OCI-M2 (cell line): ENCODE measurements at regions not wholly inside any gene's neighbourhood (a gene's known extent, or its start where the extent isn't known, plus 50 kb on each side); places are given as distances from the start of the nearest gene placed in this dataset.
"Not testable (repeated sequence)": the region's sequence is repeated elsewhere in the genome, so short reads cannot be mapped to it uniquely, and the experiment has no call there.

Experiments
- DNase-seq: peaks from one replicate; lab custom pipeline; 2025; ENCODE audit not compliant: unreplicated experiment; lab: John Stamatoyannopoulos, UW

DNA sequence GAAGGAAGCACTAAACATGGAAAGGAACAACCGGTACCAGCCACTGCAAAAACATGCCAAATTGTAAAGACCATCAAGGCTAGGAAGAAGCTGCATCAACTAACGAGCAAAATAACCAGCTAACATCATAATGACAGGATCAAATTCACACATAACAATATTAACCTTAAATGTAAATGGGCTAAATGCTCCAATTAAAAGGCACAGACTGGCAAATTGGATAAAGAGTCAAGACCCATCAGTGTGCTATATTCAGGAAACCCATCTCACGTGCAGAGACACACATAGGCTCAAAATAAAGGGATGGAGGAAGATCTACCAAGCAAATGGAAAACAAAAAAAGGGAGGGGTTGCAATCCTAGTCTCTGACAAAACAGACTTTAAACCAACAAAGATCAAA, 126.3 kb upstream of the CAV2 start:
- not testable (repeated sequence) for DNase-seq

DNA sequence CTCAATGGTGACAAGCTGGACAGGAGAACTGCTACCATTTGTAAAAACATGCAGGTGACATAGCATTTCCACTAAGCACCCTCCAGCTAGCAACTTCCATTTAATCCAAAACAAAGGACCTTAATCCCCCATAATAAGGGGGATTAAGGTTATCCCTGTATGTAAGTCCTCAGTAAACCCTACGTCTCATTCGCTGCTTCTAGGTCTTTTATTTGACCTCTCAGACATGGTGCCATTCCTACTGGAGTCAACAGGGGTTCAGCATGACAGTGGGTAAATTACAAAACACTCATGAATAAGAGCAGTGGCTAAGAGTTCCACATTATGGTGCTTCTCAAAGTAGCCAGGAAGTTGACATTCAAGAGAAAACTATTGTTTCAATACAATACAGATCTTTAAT, 121.8 kb upstream of the CAV2 start:
- DNase-seq, result no peak

DNA sequence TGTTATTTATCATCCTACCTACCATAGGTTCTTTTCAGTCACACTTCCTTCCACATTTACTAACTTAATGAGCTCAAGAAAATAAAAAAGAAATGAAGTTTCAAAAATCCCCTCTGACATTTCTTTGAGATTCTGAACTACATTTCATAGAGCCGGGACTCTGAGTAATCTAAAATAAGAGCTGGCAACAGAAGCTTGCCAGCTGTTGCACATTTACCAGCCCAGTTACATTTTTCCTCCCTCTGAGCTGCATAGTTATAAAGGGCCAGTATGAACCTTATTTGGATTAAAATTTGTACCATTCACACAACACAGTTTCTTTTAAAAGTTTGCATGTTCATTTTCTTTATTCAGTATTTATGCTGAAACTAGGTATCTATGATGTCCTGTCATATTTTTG, 119.5 kb upstream of the CAV2 start:
- DNase-seq, result no peak

DNA sequence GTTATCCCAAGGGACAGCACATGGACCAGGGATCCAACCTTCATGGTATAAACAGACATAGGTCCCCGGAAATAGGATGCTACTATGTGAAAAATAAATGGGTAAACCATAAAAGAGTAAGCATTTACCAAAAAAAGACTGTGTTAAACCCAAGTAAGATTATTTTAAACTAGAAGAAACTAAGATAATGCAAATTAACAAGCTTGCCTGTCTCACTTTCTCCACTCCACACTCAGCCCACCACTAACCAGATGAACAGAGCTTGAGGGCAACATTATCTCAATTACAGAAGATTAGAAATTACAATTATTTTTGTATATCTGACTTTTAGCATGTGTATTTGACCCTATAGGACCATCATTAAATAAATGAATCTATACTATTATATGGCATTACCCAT, 117.2 kb upstream of the CAV2 start:
- DNase-seq, result no peak

- no peak for DNase-seq
Observed at GRCh38 chr7:116384936-116385635, 114.5 kb upstream of the CAV2 start.

- no peak for DNase-seq
Observed at GRCh38 chr7:116386674-116387073, 112.9 kb upstream of the CAV2 start.

- DNase-seq, result no peak
Observed at GRCh38 chr7:116390363-116390762, 109.2 kb upstream of the CAV2 start.

DNA sequence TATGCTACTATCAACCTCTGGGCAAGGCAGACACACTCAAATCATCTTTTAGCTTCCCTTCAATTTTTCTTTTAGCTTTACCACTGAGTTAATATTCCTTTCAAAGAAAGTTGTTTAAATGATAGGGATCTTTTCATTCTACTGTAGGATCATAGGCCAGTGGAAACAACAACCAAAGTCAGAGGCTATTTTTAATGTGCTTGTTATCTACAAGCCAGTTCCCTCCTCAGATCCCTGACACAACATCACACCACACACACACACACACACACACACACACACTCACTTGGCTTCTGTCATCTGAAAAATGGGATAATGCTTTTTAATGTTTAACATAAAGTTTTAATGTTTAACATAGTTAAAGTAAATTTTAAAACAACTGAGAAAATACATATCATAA, 106.7 kb upstream of the CAV2 start:
- DNase-seq, result no peak

DNA sequence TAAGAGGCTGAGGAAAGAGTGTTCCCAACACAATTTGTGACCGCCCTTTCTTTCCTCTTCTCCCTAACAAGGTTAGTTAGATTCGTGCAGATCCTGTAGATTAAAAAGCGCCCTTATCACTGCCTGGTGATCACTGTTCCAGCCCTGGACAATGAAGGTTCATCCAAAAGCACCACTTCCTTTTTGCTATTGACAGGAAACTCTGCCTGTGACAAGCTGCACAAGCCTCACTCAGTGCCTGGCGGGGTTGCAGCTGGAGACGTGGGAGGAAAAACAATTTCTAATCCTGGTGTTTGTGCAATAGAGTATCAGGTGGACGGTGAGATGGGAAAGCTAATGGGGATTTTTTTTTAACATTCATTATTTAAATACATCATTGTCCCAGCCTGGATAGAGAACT, 105.9 kb upstream of the CAV2 start:
- no peak for DNase-seq

- DNase-seq, result no peak
Observed at GRCh38 chr7:116394106-116394505, 105.4 kb upstream of the CAV2 start.

GRCh38 chr7:116395141-116395791, 104.3 kb upstream of the CAV2 start:
- no peak for DNase-seq

GRCh38 chr7:116398672-116399071, 100.9 kb upstream of the CAV2 start:
- no peak for DNase-seq

- DNase-seq, result no peak
Observed at GRCh38 chr7:116399819-116400218, 99.7 kb upstream of the CAV2 start.

- DNase-seq, result no peak
Observed at GRCh38 chr7:116400522-116400921, 99.0 kb upstream of the CAV2 start.

- no peak for DNase-seq
Observed at GRCh38 chr7:116401711-116402110, 97.8 kb upstream of the CAV2 start.

GRCh38 chr7:116403265-116403664, 96.3 kb upstream of the CAV2 start:
- no peak for DNase-seq

DNA sequence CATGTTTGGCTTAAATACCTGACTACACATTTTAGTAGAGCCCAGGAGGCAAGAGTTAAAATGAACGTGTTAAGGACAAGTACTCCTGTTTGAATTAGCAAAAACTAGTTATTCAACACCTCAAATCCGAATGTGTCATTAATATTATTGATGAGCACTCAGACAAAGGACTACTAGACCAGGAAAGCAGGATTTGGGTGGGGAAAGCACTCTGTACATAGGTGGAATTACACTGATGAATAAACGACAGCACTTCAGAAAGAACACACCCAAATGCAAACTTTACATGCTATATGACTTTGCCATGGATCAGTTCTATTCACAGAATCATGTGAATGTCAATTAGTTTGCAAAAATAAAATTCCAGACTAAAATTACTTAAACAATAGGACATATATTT, 95.1 kb upstream of the CAV2 start:
- DNase-seq, result no peak

GRCh38 chr7:116405810-116406209, 93.7 kb upstream of the CAV2 start:
- no peak for DNase-seq

GRCh38 chr7:116407165-116407564, 92.4 kb upstream of the CAV2 start:
- no peak for DNase-seq

DNA sequence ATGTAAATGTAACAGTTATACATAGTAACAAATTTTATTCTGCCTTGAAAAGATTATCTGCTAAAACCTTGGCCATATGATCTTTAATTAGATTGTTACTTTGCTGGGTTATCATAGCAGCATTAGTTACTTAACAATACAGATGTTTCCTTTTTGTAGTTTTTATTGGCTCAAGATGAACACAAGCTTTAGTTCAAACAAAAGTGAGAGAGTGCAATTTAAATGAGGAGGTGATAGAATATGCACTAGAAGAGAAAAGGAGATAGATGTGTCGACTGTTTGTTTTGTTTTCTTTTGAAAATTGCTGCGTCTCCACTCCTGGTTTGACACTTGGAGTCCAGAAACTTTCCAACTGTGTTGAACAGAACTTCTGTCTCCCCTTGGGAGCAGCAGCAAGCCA, 91.4 kb upstream of the CAV2 start:
- no peak for DNase-seq

- not testable (repeated sequence) for DNase-seq
Observed at GRCh38 chr7:116408831-116409453, 90.6 kb upstream of the CAV2 start.

DNA sequence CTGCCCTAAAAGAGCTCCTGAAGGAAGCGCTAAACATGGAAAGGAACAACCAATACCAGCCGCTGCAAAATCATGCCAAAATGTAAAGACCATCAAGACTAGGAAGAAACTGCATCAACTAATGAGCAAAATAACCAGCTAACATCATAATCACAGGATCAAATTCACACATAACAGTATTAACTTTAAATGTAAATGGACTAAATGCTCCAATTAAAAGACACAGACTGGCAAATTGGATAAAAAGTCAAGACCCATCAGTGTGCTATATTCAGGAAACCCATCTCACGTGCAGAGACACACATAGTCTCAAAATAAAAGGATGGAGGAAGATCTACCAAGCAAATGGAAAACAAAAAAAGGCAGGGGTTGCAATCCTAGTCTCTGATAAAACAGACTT, 88.8 kb upstream of the CAV2 start:
- DNase-seq, result not testable (repeated sequence)
